NCI-H2196 (cell line): ENCODE measurements at regions not wholly inside any gene's neighbourhood (a gene's known extent, or its start where the extent isn't known, plus 50 kb on each side); places are given as distances from the start of the nearest gene placed in this dataset.

Experiments used
- DNase-seq: peaks from one replicate; lab custom pipeline; 2025; ENCODE audit not compliant: unreplicated experiment; lab: John Stamatoyannopoulos, UW

DNA sequence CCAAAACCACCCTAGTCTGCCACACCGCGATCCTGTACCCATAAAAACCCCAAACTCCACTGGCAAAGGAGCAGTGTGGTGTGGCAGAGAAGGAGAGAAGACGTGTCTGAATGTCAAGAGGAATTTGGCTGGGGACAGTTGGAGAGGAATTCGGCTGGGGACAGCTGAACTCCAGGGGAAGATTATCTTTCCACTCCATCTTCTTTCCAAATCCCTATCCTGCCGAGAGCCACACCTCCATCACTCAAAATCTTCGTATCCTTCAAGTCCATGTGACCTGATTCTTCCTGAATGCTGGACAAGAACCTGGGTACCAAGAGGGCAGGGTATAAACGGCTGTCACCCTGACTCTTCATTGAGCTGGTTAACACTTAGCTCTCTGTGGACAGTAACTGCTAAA is 448.1 kb downstream of the ARHGEF28 start:
- no peak for DNase-seq

DNA sequence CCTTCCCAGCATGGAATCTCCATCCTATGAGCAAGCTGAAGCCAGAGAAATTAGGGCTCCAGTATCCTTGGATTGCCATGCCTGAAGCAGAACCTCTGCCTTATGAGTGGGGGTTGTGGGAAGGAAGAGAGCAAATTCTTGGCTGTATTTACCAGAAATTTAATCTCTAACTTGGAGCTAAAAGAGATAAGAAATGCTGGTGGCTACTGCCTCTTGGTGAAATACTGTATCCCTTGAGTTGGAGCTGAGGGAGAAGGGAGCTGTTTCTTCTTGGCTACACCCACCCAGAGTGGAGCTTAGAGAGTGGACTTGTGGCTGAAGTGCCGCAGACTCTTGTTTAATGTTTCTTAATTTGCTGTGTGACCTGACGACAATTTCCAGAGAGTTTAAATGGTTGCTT is 447.3 kb downstream of the ARHGEF28 start:
- DNase-seq = no peak

DNA sequence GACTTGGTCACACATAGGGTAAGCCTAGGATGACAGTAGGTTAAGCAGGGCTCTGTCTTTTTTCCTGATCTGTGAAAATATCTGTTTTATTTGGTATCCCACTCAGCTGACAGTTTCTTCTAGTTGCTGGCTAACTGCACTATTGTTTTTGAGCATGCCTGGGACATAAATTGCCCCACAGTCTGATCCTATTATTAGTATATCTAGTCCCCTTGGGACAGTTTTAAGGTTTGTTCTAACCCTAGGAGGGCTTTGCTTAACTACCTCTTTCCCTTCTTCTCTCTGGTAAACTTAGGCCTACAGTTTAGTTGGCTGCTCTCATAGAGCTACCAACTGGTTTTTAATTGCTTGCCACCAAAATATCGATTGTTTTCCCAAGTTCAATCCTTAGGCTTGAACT is 446.6 kb downstream of the ARHGEF28 start:
- no peak for DNase-seq

DNA sequence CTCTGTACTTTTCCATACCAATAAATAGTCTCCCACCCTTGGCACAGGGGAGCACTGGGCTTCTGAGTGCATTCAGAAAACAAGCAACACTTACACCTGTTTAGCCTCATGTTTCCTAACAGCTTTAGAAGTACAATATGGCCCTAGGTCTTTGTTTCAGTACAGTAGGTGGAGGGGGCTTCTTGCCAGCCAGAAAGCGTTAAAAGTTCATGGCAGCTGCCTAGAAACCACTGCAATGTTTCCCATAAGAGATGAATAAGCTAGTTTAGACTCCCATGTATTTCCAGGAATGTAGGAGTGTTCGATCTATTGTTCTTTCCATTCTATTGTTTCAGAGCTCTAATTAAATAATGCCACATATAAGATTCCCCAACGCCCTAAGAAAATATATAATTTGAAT is 444.8 kb downstream of the ARHGEF28 start:
- no peak for DNase-seq

DNA sequence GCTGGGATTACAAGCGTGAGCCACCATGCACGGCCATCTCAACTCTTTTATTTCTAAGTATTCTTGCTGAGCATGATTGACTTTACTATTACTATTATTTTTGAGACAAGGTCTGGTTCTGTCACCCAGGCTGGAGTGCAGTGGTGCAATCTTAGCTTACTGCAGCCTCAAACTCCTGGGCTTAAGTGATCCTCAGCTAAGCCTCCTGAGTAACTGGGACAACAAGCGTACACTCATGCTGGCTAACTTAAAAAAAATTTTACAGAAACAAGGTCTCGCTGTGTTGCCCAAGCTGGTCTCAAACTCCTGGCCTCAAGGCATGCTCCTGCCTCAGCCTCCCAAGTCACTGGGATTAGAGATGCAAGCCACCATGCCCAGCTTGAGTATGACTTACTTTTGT is 443.7 kb downstream of the ARHGEF28 start:
- DNase-seq = no peak

DNA sequence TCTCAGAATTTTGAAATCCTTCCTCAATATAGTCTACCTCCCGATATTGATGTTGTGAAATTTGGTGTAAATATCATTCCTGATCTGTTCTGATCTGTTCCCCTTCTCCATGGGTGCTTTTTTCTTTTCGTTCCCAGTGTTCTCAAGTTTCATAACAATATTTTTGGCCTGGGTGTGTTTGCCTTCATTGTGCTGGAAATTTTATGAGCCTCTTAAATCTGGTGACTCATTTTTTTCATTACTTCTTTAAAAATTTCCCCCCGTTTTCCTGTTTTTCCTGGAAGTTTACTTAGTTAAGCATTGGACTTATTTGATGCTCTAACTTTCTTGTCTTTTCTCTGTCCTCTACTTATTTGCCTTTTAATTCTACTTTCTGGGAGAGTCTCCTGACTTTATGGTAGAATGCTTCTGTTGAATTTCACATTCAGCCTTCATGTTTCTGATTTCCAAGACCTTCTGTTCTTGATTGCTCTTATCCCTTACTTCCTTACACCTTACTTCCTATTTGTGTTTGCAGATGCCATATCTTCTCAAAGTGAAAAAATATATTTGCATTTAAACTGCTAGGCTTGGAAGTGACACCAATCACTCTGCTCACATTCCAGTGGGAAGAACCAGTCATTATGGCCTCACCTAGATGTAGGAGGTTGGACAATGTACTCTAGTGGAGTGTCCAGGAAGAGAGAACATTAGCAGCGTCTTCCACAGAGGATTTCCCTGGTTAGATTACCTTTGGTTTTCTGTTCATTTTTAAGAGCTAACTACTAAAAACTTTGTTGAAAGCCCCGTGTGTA is 441.9 kb downstream of the ARHGEF28 start:
- no peak for DNase-seq

DNA sequence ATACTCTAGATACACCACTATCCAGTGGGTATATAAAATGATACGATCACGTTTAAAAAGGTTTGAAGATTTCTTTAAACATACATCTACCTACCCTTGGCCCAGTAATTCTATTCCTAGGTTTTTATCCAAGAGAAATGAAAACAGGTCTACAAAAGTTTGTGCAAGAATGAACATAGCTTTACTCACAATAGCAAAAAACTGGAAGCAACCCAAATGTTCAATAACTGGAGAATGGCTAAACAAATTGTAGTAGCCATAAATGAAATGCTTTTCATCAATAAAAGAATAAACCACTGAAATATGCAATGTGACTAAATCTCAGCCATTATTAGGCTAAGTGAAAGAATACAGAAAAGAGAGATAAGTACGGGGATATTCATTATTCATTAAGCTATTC is 438.9 kb downstream of the ARHGEF28 start:
- no peak for DNase-seq

DNA sequence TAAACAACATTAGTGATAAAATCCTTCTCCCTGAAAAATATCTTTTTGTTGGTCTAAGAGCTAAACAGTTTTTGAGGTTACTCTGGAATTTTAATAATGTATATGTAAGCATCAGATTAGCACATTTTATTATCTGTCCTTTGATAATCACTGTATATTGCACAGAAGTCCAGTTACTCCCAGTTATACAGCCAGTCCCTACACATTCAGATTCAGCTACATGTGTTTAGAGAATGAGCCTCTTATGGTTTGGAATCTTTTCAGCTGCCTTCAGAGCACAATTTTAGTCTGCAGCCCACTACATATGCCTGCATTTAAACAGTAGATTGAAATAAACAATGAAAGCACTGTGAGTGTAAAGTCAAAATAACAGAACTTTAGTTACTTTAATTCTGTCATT is 438.2 kb downstream of the ARHGEF28 start:
- no peak for DNase-seq

DNA sequence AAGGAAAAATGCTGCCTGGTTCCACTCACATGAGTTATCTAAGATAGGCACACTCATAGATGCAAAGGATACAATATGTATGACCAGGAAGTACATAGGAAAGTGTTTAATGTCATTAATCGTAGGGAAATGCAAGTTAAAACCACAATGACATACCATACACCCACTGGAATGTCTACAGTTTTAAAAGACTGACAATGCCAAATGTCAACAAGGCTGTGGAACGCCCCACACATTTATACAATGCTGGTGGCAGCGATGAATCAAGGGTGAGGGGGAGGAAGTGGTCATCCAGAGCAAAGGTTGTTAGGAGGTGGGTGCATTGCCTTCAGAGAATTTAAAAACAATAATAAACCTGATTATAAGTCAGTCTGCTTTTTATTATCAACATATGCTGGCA is 437.8 kb downstream of the ARHGEF28 start:
- no peak for DNase-seq

DNA sequence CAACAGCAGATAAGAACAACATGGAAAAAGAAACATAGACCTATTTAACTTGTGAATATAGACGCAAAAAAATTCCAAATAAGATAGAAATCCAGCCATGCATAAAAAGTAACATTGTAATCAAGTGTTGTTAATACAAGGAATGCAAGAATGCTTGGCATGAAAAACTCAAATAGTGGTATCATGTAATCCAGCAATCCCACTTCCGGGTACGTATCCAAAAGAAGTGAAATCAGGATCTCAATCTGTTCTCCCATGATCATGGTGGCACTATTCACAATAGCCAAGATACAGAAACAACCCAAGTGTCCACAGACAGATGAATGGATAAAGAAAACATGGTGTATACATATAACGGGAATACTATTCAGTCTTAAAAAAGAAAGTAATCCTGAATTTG is 437.4 kb downstream of the ARHGEF28 start:
- no peak for DNase-seq

DNA sequence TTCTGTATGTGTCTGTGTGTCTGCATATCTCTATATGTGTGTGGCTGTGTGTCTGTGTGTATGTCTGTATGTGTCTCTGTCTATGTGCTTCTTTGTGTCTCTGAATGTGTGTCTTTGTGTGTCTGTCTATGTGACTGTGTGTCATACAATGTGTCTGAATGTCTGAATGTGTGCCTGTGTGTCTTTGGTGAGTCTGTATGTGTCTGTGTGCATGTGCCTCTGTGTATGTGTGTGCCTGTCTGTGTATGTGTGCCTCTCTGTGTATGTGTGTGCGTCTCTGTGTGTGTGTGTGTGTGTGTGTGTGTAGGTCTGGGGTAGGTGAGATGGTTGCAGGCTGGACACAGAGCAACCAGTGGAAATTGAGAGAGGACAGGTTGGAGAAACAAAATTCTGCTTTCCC is 435.3 kb downstream of the ARHGEF28 start:
- DNase-seq = no peak

DNA sequence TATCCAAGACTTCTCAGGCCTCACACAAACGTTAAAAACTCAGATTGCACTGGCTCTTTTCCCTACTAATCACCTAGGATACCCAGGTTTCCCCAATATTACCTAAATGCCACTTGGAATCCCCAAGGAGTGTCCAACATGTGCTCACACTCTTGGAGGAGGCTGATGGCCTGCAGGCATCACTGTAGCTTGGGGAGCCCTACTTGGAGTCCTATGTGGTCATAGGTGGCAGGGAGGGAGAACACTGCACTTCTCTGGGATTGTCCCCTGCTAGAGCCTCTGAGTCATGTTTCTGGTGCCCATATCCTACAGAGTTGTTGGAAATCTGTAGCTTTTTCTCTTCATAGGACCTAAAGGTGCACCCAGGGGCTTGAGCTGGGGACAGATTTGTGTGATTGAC is 433.7 kb downstream of the ARHGEF28 start:
- DNase-seq = no peak

DNA sequence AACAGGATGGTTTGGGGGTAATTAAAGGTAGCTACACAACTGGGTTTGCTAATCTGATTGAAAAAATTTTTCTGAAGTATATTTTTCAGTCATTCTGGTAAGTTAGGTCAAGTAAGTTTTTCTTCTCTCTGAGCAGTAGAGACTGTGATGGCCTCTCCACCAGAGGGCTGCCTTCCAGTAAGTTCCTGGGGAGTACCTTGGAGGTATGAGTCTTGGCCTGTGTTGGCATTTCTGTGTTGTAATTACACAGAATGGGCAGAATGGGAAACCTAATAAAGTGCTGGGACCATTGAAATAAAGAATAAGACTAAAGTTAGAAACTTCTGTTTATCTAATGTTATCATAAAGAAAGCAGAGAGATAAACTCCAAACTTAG is 430.8 kb downstream of the ARHGEF28 start:
- no peak for DNase-seq

DNA sequence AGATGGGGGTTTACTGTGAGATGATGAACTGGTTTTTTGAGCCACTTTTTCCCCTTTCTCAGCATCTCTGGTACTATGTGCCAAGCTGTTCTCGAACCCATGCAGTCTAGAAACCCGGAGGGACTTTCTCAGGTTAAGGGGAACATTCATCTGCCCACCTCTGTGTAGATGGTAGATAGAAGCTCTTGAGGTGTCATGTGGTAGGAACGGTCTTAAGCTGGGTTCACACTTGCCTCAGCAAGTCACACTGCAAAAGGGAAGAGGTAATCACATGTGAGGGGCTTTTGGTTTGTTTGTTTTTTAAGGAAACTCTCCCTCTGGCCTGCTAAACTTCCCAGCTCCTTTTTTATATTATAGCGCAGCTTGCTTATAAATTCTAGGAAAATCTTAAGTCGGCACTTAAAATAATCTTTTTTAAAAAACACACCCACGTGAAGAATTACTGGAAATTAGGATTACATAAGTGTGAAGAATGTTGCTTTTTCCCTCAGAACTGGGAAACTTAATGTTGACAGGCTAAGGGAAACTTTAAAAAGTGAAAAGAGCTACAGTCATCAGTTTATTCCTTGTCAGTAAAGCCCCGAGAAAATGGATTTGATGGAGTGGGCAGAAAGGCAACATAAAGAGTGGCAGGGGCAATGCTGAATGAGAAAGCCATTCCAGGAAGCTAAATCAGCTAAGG is 430.3 kb downstream of the ARHGEF28 start:
- DNase-seq = no peak

DNA sequence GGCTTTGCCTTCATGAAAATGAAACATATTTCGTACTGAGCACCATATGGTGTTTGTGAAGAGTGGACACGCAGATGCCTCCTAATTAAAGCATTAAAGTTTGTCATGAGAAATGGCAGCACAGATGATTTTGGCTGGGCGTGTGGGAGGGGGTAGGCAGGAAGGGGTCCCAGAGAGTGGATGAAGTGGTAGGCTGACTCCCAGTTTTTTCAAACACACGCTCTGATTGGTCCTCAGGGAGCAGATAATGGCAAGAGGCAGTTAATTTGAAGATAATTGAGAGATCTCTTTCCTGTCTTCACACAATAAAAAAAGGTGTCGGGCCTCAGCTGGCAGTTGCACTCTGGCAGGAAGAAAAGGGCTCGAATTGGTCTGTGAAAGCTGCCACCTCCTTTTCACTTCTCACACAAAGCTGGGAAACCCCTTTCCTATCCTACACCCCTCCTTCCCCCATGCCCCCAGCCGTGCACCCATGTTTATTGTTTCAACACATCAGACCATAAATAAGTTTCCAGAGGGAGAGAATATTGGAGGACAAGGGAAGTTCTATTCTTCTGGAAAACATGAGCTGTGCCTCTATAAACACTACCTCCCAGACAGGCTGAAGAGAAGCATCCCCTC is 429.6 kb downstream of the ARHGEF28 start:
- DNase-seq = no peak

DNA sequence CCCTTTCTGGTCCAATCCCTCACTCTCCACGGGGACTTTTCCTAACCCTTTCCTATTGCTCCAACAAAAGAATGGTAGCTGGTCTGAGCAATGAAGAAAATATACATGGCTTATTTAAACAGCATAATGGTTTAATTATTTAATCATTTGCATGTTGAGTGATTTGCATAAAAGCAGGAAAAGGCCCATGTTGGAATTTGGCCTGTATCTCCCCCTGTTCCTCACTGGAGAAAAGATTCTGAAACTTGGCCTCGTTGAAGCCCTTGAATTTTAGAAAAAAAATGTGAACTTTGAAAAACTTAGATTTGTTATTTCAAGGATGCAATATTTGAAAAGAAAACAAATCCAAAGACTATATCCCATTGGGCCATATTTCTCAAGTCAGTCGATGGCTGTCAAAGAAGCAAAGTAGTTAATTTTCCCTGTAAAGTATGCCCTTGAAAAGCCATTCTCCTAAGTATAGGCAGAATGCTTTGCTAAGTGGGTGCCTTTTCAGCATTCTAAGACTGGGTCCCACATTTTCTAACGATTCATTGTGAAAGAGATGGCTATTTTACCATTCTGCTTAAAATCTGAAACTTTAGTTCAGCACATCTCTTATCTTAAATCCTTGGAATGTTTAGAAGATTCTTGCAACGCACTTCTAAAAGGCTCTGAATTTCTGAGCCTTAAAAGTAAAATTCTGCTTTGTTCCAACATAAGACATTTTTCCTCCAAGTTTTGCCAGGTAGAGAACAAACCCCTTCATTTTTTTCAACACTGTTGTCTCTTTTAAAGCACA is 428.8 kb downstream of the ARHGEF28 start:
- DNase-seq = no peak

DNA sequence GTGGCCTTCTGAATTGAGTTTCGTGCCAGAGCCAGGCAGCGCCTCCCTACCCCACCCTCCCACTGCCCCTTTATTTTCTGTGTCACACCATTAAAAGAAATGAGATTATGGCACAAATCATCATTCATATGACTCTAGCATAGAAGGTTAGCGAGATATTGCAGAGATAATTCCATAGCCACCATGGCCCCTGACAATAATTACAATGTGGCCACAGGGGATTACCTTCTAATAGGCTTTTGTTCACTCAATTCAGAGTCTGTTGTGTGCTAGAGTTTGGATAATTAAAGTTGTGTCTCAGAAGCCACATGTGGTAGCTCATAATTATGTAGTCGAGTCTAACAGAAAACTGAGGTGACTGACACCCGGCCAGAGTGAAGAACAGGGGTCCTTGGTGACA is 428.1 kb downstream of the ARHGEF28 start:
- DNase-seq = no peak

DNA sequence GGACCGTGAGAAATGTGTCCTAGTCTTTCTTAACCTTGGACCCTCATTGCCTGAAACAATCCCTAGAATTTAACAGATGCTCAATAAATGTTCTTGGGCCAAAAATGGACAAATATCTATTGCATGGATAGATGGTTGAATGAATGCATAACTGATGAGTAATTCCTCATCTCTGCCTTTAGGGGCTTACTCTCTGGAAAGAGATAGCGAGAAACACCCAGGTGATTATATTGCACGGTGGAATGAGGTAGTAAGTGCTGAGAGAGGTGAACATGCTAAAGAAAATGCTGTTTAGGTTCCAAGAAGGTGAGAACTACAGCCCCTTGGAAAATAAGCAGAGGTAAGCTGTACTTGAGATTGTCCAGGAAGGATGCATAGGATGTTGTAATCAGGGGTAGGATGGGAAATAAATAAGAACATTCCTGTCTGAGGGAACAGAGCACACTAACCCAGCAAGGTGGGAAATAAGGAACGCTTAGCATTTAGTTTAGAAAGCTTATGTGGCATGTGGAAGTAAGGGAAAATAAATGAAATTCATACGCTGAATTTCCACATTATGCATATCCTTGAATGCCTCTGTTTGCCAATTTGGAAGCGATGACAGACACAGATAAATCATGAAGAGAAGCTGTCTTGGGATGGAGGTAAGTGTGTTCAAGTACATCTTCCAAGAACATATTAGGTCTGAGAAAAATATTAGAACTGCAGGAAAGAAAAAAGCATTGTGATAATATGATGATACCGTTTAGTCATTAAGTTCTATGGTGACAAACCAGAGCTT is 426.6 kb downstream of the ARHGEF28 start:
- no peak for DNase-seq

DNA sequence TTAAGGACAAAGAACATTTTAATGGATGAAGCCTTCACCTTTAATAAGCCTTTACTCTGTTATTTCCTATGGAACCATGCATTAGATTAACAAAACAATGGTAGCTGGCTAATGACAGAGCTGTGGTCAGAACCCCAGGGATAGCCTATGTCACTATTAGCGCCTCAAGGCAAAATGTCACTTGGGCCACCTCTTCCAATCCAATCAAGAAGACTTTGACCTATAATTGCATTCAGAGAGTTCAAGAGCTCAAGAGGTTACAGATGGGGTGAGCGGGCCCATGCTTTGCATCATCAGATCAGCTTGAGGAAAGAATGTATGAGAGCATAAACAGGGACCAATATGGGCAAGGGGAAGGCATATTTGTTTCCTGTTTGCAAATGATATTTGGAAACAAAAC is 425.1 kb downstream of the ARHGEF28 start:
- DNase-seq = no peak

DNA sequence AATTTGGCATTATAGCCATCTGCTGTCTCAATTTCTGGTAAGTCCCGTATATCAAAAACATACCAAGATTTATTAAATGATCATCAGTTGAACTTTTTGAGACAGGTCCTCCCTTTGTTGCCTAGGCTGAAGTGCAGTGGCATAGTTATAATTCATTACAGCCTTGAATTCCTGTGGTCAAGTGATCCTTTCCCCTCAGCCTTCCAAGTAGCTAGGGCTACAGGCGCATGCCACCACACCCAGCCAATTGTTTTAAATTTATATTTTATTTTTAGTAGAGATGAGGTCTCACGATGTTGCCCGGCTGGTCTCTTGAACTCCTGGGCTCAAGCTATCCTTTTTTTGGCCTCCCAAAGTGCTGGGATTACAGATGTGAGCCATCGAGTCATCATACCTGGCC is 418.9 kb downstream of the ARHGEF28 start:
- DNase-seq = no peak

DNA sequence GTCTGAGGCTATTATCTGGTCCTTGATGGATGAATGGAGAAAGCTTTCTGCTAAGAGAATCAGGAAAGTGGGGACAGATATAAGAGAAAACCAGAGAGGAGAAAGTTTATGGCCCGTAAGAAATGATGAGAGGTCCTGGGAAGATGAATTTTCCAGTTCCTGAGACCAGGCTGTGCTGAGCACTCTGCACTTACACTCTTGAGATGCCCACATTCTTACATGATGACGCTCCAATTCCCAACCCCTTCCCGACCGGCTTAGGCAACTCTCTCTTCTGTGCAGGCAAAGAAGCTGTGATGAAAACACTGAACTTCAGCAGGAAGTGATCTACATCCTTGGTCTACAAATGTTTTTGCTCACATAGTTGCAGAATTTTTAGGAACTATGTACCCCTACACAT is 417.0 kb downstream of the ARHGEF28 start:
- DNase-seq = no peak
